ENCODE measurements at regions not wholly inside any gene's neighbourhood (a gene's known extent, or its start where the extent isn't known, plus 50 kb on each side); places are given as distances from the start of the nearest gene placed in this dataset.
A peak's percentile ranks its signal among the peaks of the same experiment; 100 is the strongest.

- peaks cover 78% of the 10 kb centered on the region for H3K79me2 ChIP-seq (ENCODE audit: insufficient read depth, low read length)
- no peaks in the 10 kb centered on the region for H3K9me3 ChIP-seq (ENCODE audit: insufficient read depth, low read depth, low read length)
- H3K4me3 ChIP-seq (ENCODE audit: low read length, poor library complexity, severe bottlenecking) = peak overlapping the region; percentile 84
- H3K27me3 ChIP-seq (ENCODE audit: insufficient read depth, low read length, poor library complexity, severe bottlenecking) = no peaks in the 10 kb centered on the region
- H3K9ac ChIP-seq (ENCODE audit: low read depth, low read length, poor library complexity, severe bottlenecking) = peak overlapping the region; percentile 93
- H3K9me2 ChIP-seq (replicated peaks; ENCODE audit: low read depth, low read length) = no peaks in the 10 kb centered on the region
- H4K20me1 ChIP-seq (ENCODE audit: insufficient read depth, low read length, poor library complexity, severe bottlenecking) = peaks cover 18% of the 10 kb centered on the region
- no peak overlapping the region for H2AFZ ChIP-seq (ENCODE audit: low read length)
- no peaks in the 10 kb centered on the region for H3K36me3 ChIP-seq (ENCODE audit: insufficient read depth, low read length)
- H3F3A ChIP-seq (ENCODE audit: low read depth) = no peaks in the 10 kb centered on the region
- H3K4me1 ChIP-seq (ENCODE audit: insufficient read depth, low read length, poor library complexity, severe bottlenecking) = peaks cover 14% of the 10 kb centered on the region
- no peak for TF ChIP-seq CTCF (conservative IDR thresholded peaks at IDR 0.05; ENCODE audit: low read length)
- H3K4me2 ChIP-seq (ENCODE audit: low read depth, low read length, poor library complexity, severe bottlenecking) = peak overlapping the region; percentile 77
These were observed 350.2 kb upstream of the GRM7 start for GRCh38 chr3:6510713-6511112.

DNA sequence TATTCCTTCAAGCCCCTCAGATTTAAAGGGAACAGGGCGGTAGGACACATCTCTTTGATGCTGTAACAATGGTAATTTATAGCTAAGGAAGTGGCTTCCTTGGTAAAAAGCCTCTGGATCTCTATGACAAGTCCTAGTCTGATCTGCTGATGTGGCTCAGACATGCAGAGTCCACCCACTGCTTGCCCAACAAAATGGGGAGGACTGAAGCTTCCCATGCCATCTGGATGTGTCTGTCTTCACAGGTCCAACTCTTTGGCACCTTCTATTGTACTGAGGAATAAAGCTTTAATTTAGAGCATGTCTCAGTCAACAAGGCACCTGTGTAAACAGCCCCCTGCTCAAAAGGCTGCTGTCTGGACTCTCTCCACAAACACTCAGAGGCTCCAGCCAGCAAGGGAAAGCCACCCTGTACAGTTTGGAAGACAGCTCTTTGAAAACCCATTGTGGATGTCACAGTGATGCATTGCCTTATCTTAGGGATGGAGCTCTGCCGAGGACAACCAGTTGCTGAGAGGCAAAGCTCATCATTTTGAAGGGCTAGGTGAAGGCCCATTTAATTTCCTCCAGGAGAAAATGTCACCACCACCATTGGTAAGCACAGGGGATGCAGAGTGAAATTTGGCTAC lies 348.6 kb upstream of the GRM7 start:
- no peaks in the 10 kb centered on the region for H3F3A ChIP-seq (ENCODE audit: low read depth)
- TF ChIP-seq CTCF (conservative IDR thresholded peaks at IDR 0.05; ENCODE audit: low read length) (no peak), EZH2phosphoT487 (IDR thresholded peaks at IDR 0.05; ENCODE audit: borderline replicate concordance) (no peak)
- H3K9me2 ChIP-seq (replicated peaks; ENCODE audit: low read depth, low read length) = no peaks in the 10 kb centered on the region
- H3K4me1 ChIP-seq (ENCODE audit: insufficient read depth, low read length, poor library complexity, severe bottlenecking) = peaks cover 12% of the 10 kb centered on the region
- no peaks in the 10 kb centered on the region for H3K36me3 ChIP-seq (ENCODE audit: insufficient read depth, low read length)
- peak overlapping the region; percentile 84 for H3K4me3 ChIP-seq (ENCODE audit: low read length, poor library complexity, severe bottlenecking)
- H4K20me1 ChIP-seq (ENCODE audit: insufficient read depth, low read length, poor library complexity, severe bottlenecking) = peaks cover 28% of the 10 kb centered on the region
- no peak overlapping the region for H2AFZ ChIP-seq (ENCODE audit: low read length)
- H3K9me3 ChIP-seq (ENCODE audit: insufficient read depth, low read depth, low read length) = no peaks in the 10 kb centered on the region
- H3K79me2 ChIP-seq (ENCODE audit: insufficient read depth, low read length) = peaks cover 94% of the 10 kb centered on the region
- peak overlapping the region; percentile 77 for H3K4me2 ChIP-seq (ENCODE audit: low read depth, low read length, poor library complexity, severe bottlenecking)
- H3K27me3 ChIP-seq (ENCODE audit: insufficient read depth, low read length, poor library complexity, severe bottlenecking) = no peaks in the 10 kb centered on the region
- no peak overlapping the region for H3K9ac ChIP-seq (ENCODE audit: low read depth, low read length, poor library complexity, severe bottlenecking)

GRCh38 chr3:6516143-6516542 lies 344.8 kb upstream of the GRM7 start:
- H2AFZ ChIP-seq (ENCODE audit: low read length) = no peak overlapping the region
- H3K36me3 ChIP-seq (ENCODE audit: insufficient read depth, low read length) = no peaks in the 10 kb centered on the region
- no peaks in the 10 kb centered on the region for H3K9me2 ChIP-seq (replicated peaks; ENCODE audit: low read depth, low read length)
- H3K4me1 ChIP-seq (ENCODE audit: insufficient read depth, low read length, poor library complexity, severe bottlenecking) = peaks cover 4% of the 10 kb centered on the region
- H3K9ac ChIP-seq (ENCODE audit: low read depth, low read length, poor library complexity, severe bottlenecking) = no peak overlapping the region
- H3F3A ChIP-seq (ENCODE audit: low read depth) = no peaks in the 10 kb centered on the region
- H3K79me2 ChIP-seq (ENCODE audit: insufficient read depth, low read length) = peaks cover 96% of the 10 kb centered on the region
- H3K27me3 ChIP-seq (ENCODE audit: insufficient read depth, low read length, poor library complexity, severe bottlenecking) = no peaks in the 10 kb centered on the region
- TF ChIP-seq EZH2phosphoT487 (IDR thresholded peaks at IDR 0.05; ENCODE audit: borderline replicate concordance) = no peak
- no peak for TF ChIP-seq CTCF (conservative IDR thresholded peaks at IDR 0.05; ENCODE audit: low read length)
- H3K9me3 ChIP-seq (ENCODE audit: insufficient read depth, low read depth, low read length) = no peaks in the 10 kb centered on the region
- H4K20me1 ChIP-seq (ENCODE audit: insufficient read depth, low read length, poor library complexity, severe bottlenecking) = peaks cover 26% of the 10 kb centered on the region
- no peak overlapping the region for H3K4me3 ChIP-seq (ENCODE audit: low read length, poor library complexity, severe bottlenecking)
- H3K4me2 ChIP-seq (ENCODE audit: low read depth, low read length, poor library complexity, severe bottlenecking) = peak overlapping the region; percentile 44

Measured in Loucy (cell line).